AG09319 (cell line): ENCODE measurements at regions not wholly inside any gene's neighbourhood (a gene's known extent, or its start where the extent isn't known, plus 50 kb on each side); places are given as distances from the start of the nearest gene placed in this dataset.

ENCODE experiments used
- DNase-seq: peaks from one replicate; pipeline ENCODE4 v3.0.0-alpha.2; 2010; ENCODE audit warnings: low read depth; ENCODE audit errors: extremely low read depth
- CTCF ChIP-seq: IDR thresholded peaks from 2 replicates; pipeline ENCODE4 v1.5.1; 2011; ENCODE audit warnings: low read depth, mild to moderate bottlenecking, inconsistent platforms, low read length, moderate library complexity

GRCh38 chr7:35987016-35987415, 166.0 kb upstream of the EEPD1 start:
- DNase-seq, result no peak
- TF ChIP-seq CTCF, result no peak

- no peak for TF ChIP-seq CTCF
- no peak for DNase-seq
These were observed 164.9 kb upstream of the EEPD1 start for GRCh38 chr7:35988105-35988504.

GRCh38 chr7:35988818-35989217, 164.2 kb upstream of the EEPD1 start:
- no peak for DNase-seq
- TF ChIP-seq CTCF, result no peak

GRCh38 chr7:35991511-35992232, 161.4 kb upstream of the EEPD1 start:
- TF ChIP-seq CTCF, result no peak
- DNase-seq, result no peak

DNA sequence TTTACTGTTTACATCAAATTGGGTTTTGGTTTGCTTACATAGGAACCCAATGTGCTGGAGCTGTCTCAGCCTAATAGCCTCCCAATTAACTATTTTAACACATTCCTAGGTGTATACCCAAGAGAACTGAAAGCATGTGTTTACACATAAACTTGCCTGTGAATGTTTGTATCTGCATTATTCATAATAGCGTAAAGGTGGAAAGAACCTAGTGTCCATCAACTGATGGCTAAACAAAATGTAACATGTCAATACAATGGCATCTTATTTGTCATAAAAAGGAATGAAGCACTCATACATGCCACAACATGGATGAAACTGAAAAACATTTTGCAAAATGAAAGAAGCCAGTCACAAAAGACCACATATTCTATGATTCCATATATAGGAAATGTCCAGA, 160.6 kb upstream of the EEPD1 start:
- no peak for DNase-seq
- no peak for TF ChIP-seq CTCF

GRCh38 chr7:35993113-35993512, 159.9 kb upstream of the EEPD1 start:
- DNase-seq, result no peak
- no peak for TF ChIP-seq CTCF

DNA sequence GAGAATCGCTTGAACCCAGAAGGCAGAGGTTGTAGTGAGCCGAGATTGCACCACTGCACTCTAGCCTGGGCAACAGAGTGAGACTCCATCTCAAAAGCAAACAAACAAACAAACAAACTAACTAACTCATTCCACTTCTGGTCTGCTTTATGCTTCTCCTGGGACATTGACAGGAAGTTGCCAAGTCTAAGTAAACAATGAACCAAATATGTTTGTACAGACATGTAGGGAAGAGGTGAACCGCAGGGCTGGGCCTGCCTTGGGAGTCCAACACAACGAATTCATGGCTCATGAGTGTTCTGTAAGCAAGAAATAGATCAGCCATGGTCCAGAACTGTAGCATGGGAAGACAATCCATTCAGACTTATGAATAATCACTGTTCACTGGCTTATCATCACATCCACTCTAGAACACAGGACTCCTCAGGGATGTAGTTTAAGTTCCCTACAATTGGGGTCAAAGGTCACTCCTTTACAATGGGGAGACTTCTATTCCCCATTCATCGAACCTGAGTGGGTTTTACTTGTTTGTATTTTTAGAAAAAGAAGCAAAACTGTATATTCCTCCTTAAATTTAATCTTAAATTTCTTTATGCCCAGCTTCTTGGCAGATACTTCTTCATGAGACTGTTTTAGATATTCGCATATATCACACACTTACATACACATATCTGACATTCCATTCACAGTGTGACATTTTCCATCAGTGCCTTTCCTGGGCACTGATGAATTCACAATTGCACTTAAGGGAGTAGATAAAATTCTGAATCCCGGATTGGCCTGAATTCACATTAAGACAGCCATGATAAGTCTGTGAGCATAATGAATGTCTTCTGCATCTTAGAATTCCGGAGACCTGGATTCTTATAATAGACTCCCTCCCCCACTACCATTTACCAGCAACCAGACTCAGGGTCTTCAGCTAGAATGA, 159.1 kb upstream of the EEPD1 start:
- TF ChIP-seq CTCF, result no peak
- DNase-seq, result no peak
